GM13976 (cell line): ENCODE measurements at regions not wholly inside any gene's neighbourhood (a gene's known extent, or its start where the extent isn't known, plus 50 kb on each side); places are given as distances from the start of the nearest gene placed in this dataset.

ENCODE experiments used
- DNase-seq: peaks from one replicate; pipeline ENCODE4 v3.0.0; 2012; ENCODE audit warnings: low spot score
- CTCF ChIP-seq: IDR thresholded peaks from 2 replicates; pipeline ENCODE4 v1.5.1; 2012; ENCODE audit warnings: borderline replicate concordance, mild to moderate bottlenecking; ENCODE audit not compliant: insufficient read depth; ENCODE audit errors: extremely low read depth, missing control alignments, control extremely low read depth
- in situ Hi-C: fragments of 300-500 bp; cut with MboI; formaldehyde crosslinking; loops from one replicate; pipeline ENCODE4 v1.12.0; 2022; ENCODE audit warnings: low sequenced_read_pairs, mixed read lengths, inconsistent platforms; ENCODE audit not compliant: unreplicated experiment

- no peak for DNase-seq
- in situ Hi-C loops = no loop called here
- no peak for TF ChIP-seq CTCF
Observed at GRCh38 chr12:14199455-14200198, 165.9 kb upstream of the ATF7IP start.

- TF ChIP-seq CTCF = no peak
Observed at GRCh38 chr12:14200598-14200997, 164.9 kb upstream of the ATF7IP start.

GRCh38 chr12:14201291-14201690, 164.2 kb upstream of the ATF7IP start:
- DNase-seq = no peak
- in situ Hi-C loops = no loop called here
- no peak for TF ChIP-seq CTCF

More at GRCh38 chr12:14200598-14200997, 164.9 kb upstream of the ATF7IP start:
- in situ Hi-C loops = no loop called here
- no peak for DNase-seq

GRCh38 chr12:14207905-14208551, 157.5 kb upstream of the ATF7IP start:
- in situ Hi-C loops = no loop called here
- DNase-seq = no peak
- no peak for TF ChIP-seq CTCF

GRCh38 chr12:14211947-14212387, 153.5 kb upstream of the ATF7IP start:
- TF ChIP-seq CTCF = no peak
- in situ Hi-C loops = no loop called here
- DNase-seq = no peak

GRCh38 chr12:14213542-14213941, 151.9 kb upstream of the ATF7IP start:
- in situ Hi-C loops = no loop called here
- DNase-seq = no peak
- TF ChIP-seq CTCF = no peak
